Mesendoderm (in vitro differentiated cells): ENCODE measurements at regions not wholly inside any gene's neighbourhood (a gene's known extent, or its start where the extent isn't known, plus 50 kb on each side); places are given as distances from the start of the nearest gene placed in this dataset.
A peak's percentile ranks its signal among the peaks of the same experiment; 100 is the strongest.

ENCODE experiments used
- DNase-seq: peaks from one replicate; pipeline ENCODE4 v3.0.0; 2013
- H2AK5ac ChIP-seq: 2 replicates; pipeline ENCODE4 v1.6.1; 2013; ENCODE audit warnings: low read length, inconsistent platforms
- H2BK120ac ChIP-seq: 2 replicates; pipeline ENCODE4 v1.6.1; 2013; ENCODE audit warnings: low read depth, mild to moderate bottlenecking, low read length, moderate library complexity, mixed read lengths
- H2BK15ac ChIP-seq: replicated peaks from 2 replicates; pipeline ENCODE4 v1.6.1; 2013; ENCODE audit warnings: low read depth, mild to moderate bottlenecking, moderate library complexity
- H2BK5ac ChIP-seq: 2 replicates; pipeline ENCODE4 v1.6.1; 2013; ENCODE audit warnings: low read length, inconsistent platforms
- H3K18ac ChIP-seq: 2 replicates; pipeline ENCODE4 v1.6.1; 2013; ENCODE audit warnings: mild to moderate bottlenecking, low read length, mixed read lengths
- H3K23ac ChIP-seq: one replicate; pipeline ENCODE4 v1.6.1; 2013; ENCODE audit warnings: low read length
- H3K27ac ChIP-seq: 2 replicates; pipeline ENCODE4 v1.5.1; 2013; ENCODE audit warnings: low read depth, mild to moderate bottlenecking, inconsistent platforms, low read length, moderate library complexity
- H3K27me3 ChIP-seq: 2 replicates; pipeline ENCODE4 v1.6.1; 2013; ENCODE audit warnings: low read length, control low read depth, mild to moderate bottlenecking, inconsistent platforms; ENCODE audit not compliant: insufficient read depth, poor library complexity
- H3K36me3 ChIP-seq: 2 replicates; pipeline ENCODE4 v1.6.1; 2013; ENCODE audit warnings: low read length, inconsistent platforms; ENCODE audit not compliant: control insufficient read depth, insufficient read depth
- H3K4ac ChIP-seq: one replicate; pipeline ENCODE4 v1.6.1; 2013; ENCODE audit warnings: low read depth, mild to moderate bottlenecking, low read length, moderate library complexity
- H3K4me1 ChIP-seq: 2 replicates; pipeline ENCODE4 v1.6.1; 2013; ENCODE audit warnings: low read depth, low read length, inconsistent platforms; ENCODE audit not compliant: control insufficient read depth
- H3K4me2 ChIP-seq: 2 replicates; pipeline ENCODE4 v1.6.1; 2013; ENCODE audit warnings: low read length
- H3K4me3 ChIP-seq: 2 replicates; pipeline ENCODE4 v1.5.1; 2013; ENCODE audit warnings: mild to moderate bottlenecking, low read length
- H3K56ac ChIP-seq: one replicate; pipeline ENCODE4 v1.6.1; 2013; ENCODE audit warnings: low read length
- H3K79me1 ChIP-seq: 2 replicates; pipeline ENCODE4 v1.6.1; 2013; ENCODE audit warnings: low read length, inconsistent platforms
- H3K79me2 ChIP-seq: 2 replicates; pipeline ENCODE4 v1.6.1; 2013; ENCODE audit warnings: mild to moderate bottlenecking, low read length; ENCODE audit not compliant: control insufficient read depth, insufficient read depth
- H3K9ac ChIP-seq: 2 replicates; pipeline ENCODE4 v1.6.1; 2013; ENCODE audit warnings: low read length, inconsistent platforms
- H4K5ac ChIP-seq: one replicate; pipeline ENCODE4 v1.6.1; 2013; ENCODE audit warnings: low read length
- H4K8ac ChIP-seq: one replicate; pipeline ENCODE4 v1.6.1; 2013; ENCODE audit warnings: low read depth, mild to moderate bottlenecking, control low read depth, low read length, moderate library complexity
- WGBS: extraction: QIAGEN DNeasy Blood & Tissue Kit; methylation state at CpG from one replicate; pipeline ENCODE4 v1.1.7; 2013; ENCODE audit warnings: low lambda C conversion rate, missing lambda C conversion rate; ENCODE audit not compliant: insufficient coverage; ENCODE audit errors: extremely low coverage; 5-methylcytosine and 5-hydroxymethylcytosine counted together

- H3K4ac ChIP-seq, result no peak overlapping the region
- no peaks in the 10 kb centered on the region for H3K27me3 ChIP-seq
- H3K4me3 ChIP-seq, result no peak overlapping the region
Observed at GRCh38 chr1:9424261-9424660, 115.0 kb upstream of the SLC25A33 start.

GRCh38 chr1:9425859-9426258 is 113.4 kb upstream of the SLC25A33 start:
- no CpG with 5 or more reads among the region's 7 CpGs for WGBS
- Histone ChIP-seq H3K23ac (no peak overlapping the region), H3K27ac (no peak overlapping the region), H3K56ac (peak overlapping the region; percentile 12), H2BK5ac (no peak overlapping the region), H3K79me2 (no peaks in the 10 kb centered on the region), H2AK5ac (no peak overlapping the region), H3K27me3 (no peaks in the 10 kb centered on the region), H4K5ac (no peak overlapping the region), H3K79me1 (no peaks in the 10 kb centered on the region), H3K4me2 (no peak overlapping the region), H2BK120ac (no peak overlapping the region), H3K36me3 (no peaks in the 10 kb centered on the region), H3K18ac (no peak overlapping the region), H3K4ac (no peak overlapping the region), H3K4me3 (no peak overlapping the region), H4K8ac (no peak overlapping the region), H2BK15ac (no peak overlapping the region), H3K9ac (no peak overlapping the region), H3K4me1 (peaks cover 3% of the 10 kb centered on the region)
- no peak for DNase-seq

More at GRCh38 chr1:9424261-9424660, 115.0 kb upstream of the SLC25A33 start:
- H3K36me3 ChIP-seq, result no peaks in the 10 kb centered on the region
- H2BK15ac ChIP-seq, result no peak overlapping the region
- H4K8ac ChIP-seq, result no peak overlapping the region
- H3K9ac ChIP-seq, result no peak overlapping the region
- no peaks in the 10 kb centered on the region for H3K79me2 ChIP-seq
- no peak overlapping the region for H4K5ac ChIP-seq
- no peak overlapping the region for H2BK5ac ChIP-seq
- peaks cover 1% of the 10 kb centered on the region for H3K4me1 ChIP-seq
- H3K4me2 ChIP-seq, result no peak overlapping the region
- no peak for DNase-seq
- no peak overlapping the region for H3K56ac ChIP-seq
- no peaks in the 10 kb centered on the region for H3K79me1 ChIP-seq
- H3K23ac ChIP-seq, result no peak overlapping the region
- WGBS, result no CpG with 5 or more reads among the region's 4 CpGs
- H2BK120ac ChIP-seq, result no peak overlapping the region
- H3K18ac ChIP-seq, result no peak overlapping the region
- no peak overlapping the region for H2AK5ac ChIP-seq
- no peak overlapping the region for H3K27ac ChIP-seq

- H3K4me1 ChIP-seq, result peaks cover 3% of the 10 kb centered on the region
- no peaks in the 10 kb centered on the region for H3K79me2 ChIP-seq
- no peak overlapping the region for H2BK5ac ChIP-seq
- H3K4me3 ChIP-seq, result no peak overlapping the region
- no peak overlapping the region for H3K4me2 ChIP-seq
- no peak overlapping the region for H3K4ac ChIP-seq
- H3K79me1 ChIP-seq, result no peaks in the 10 kb centered on the region
- no peak overlapping the region for H2BK120ac ChIP-seq
- H3K56ac ChIP-seq, result no peak overlapping the region
- H3K18ac ChIP-seq, result no peak overlapping the region
- H3K27ac ChIP-seq, result no peak overlapping the region
- no peaks in the 10 kb centered on the region for H3K27me3 ChIP-seq
- no peak for DNase-seq
- no peak overlapping the region for H4K8ac ChIP-seq
- no peak overlapping the region for H2AK5ac ChIP-seq
- H3K36me3 ChIP-seq, result no peaks in the 10 kb centered on the region
- no peak overlapping the region for H3K23ac ChIP-seq
- H2BK15ac ChIP-seq, result no peak overlapping the region
- H3K9ac ChIP-seq, result no peak overlapping the region
- WGBS, result no CpG with 5 or more reads among the region's 13 CpGs
- H4K5ac ChIP-seq, result no peak overlapping the region
Observed at GRCh38 chr1:9426291-9426711, 113.0 kb upstream of the SLC25A33 start.

- no peak overlapping the region for H4K5ac ChIP-seq
Observed at GRCh38 chr1:9427388-9427787, 111.9 kb upstream of the SLC25A33 start.

GRCh38 chr1:9428601-9429341 is 110.5 kb upstream of the SLC25A33 start:
- DNase-seq, result peak; percentile 100
- peak overlapping the region; percentile 68 for H4K5ac ChIP-seq
- no CpG with 5 or more reads among the region's 48 CpGs for WGBS
- H2BK120ac ChIP-seq, result no peak overlapping the region
- peaks cover 3% of the 10 kb centered on the region for H3K4me1 ChIP-seq
- no peaks in the 10 kb centered on the region for H3K27me3 ChIP-seq
- H3K36me3 ChIP-seq, result no peaks in the 10 kb centered on the region
- no peak overlapping the region for H3K27ac ChIP-seq
- H4K8ac ChIP-seq, result no peak overlapping the region
- no peak overlapping the region for H2AK5ac ChIP-seq
- no peak overlapping the region for H3K23ac ChIP-seq
- peak overlapping the region; percentile 63 for H3K4me2 ChIP-seq
- no peaks in the 10 kb centered on the region for H3K79me1 ChIP-seq
- H3K18ac ChIP-seq, result peak overlapping the region; percentile 14
- H3K4ac ChIP-seq, result peak overlapping the region; percentile 48
- H3K56ac ChIP-seq, result peak overlapping the region; percentile 85
- H2BK5ac ChIP-seq, result no peak overlapping the region
- H3K9ac ChIP-seq, result peak overlapping the region; percentile 78
- H3K4me3 ChIP-seq, result peak overlapping the region; percentile 46
- H2BK15ac ChIP-seq, result no peak overlapping the region
- no peaks in the 10 kb centered on the region for H3K79me2 ChIP-seq

More at GRCh38 chr1:9427388-9427787, 111.9 kb upstream of the SLC25A33 start:
- Histone ChIP-seq H2BK15ac (no peak overlapping the region), H2BK5ac (no peak overlapping the region), H3K4me1 (peaks cover 3% of the 10 kb centered on the region), H3K4me3 (no peak overlapping the region), H2AK5ac (no peak overlapping the region), H2BK120ac (no peak overlapping the region), H3K36me3 (no peaks in the 10 kb centered on the region), H3K18ac (no peak overlapping the region), H3K9ac (no peak overlapping the region), H3K56ac (no peak overlapping the region), H3K27me3 (no peaks in the 10 kb centered on the region), H3K4ac (no peak overlapping the region), H4K8ac (no peak overlapping the region), H3K4me2 (no peak overlapping the region), H3K79me2 (no peaks in the 10 kb centered on the region), H3K23ac (no peak overlapping the region), H3K27ac (no peak overlapping the region), H3K79me1 (no peaks in the 10 kb centered on the region)
- WGBS, result no CpG with 5 or more reads among the region's 2 CpGs
- no peak for DNase-seq

- Histone ChIP-seq H2AK5ac (no peak overlapping the region), H3K79me2 (no peaks in the 10 kb centered on the region), H4K5ac (peak overlapping the region; percentile 35), H2BK5ac (no peak overlapping the region), H3K56ac (peak overlapping the region; percentile 77), H3K9ac (peak overlapping the region; percentile 78), H3K4me2 (peak overlapping the region; percentile 63), H2BK15ac (no peak overlapping the region), H3K4me3 (peak overlapping the region; percentile 46), H3K4ac (no peak overlapping the region), H3K4me1 (peaks cover 3% of the 10 kb centered on the region), H3K27ac (no peak overlapping the region), H3K27me3 (no peaks in the 10 kb centered on the region), H3K36me3 (no peaks in the 10 kb centered on the region), H3K23ac (no peak overlapping the region), H4K8ac (no peak overlapping the region), H3K18ac (peak overlapping the region; percentile 14), H2BK120ac (no peak overlapping the region), H3K79me1 (no peaks in the 10 kb centered on the region)
- no CpG with 5 or more reads among the region's 6 CpGs for WGBS
- no peak for DNase-seq
Observed at GRCh38 chr1:9429342-9429711, 109.9 kb upstream of the SLC25A33 start.
